ENCODE measurements at regions not wholly inside any gene's neighbourhood (a gene's known extent, or its start where the extent isn't known, plus 50 kb on each side); places are given as distances from the start of the nearest gene placed in this dataset.

GRCh38 chr12:83769151-83769550 is 1082.4 kb downstream of the TMTC2 start:
- ATAC-seq (ENCODE audit: low read depth) (no peak), DNase-seq (no peak)
- Histone ChIP-seq H2BK120ac (ENCODE audit: low read depth, low read length) (no peak overlapping the region), H3K56ac (ENCODE audit: extremely low read depth, insufficient read depth, low read length) (no peak overlapping the region), H3K27me3 (ENCODE audit: control insufficient read depth, insufficient read depth, low read length) (no peaks in the 10 kb centered on the region), H3K4ac (ENCODE audit: low read depth, low read length) (no peak overlapping the region), H4K5ac (ENCODE audit: low read depth, low read length) (no peak overlapping the region), H3K4me2 (ENCODE audit: low read depth, low read length) (no peak overlapping the region), H3K9me3 (ENCODE audit: control insufficient read depth, insufficient read depth, low read length) (peaks cover 3% of the 10 kb centered on the region; the same call in 1 of the 2 replicates), H2AK9ac (replicated peaks; ENCODE audit: low read depth, low read length, poor library complexity) (no peak overlapping the region), H4K8ac (ENCODE audit: low read depth in 2 of 2, low read length in 2 of 2) (no peak overlapping the region), H3K36me3 (ENCODE audit: control insufficient read depth, insufficient read depth, low read length) (no peaks in the 10 kb centered on the region), H3K14ac (replicated peaks; ENCODE audit: low read depth, low read length) (no peak overlapping the region), H3K9ac (ENCODE audit: low read depth, low read length) (no peak overlapping the region), H3K9me1 (ENCODE audit: insufficient read depth, low read length) (no peaks in the 10 kb centered on the region), H2AFZ (replicated peaks; ENCODE audit: low read length, poor library complexity) (no peak overlapping the region), H4K91ac (ENCODE audit: insufficient read depth, low read depth, low read length) (no peak overlapping the region), H3K79me1 (ENCODE audit: low read depth in 1 of 2, low read length in 2 of 2) (no peaks in the 10 kb centered on the region), H3K4me1 (ENCODE audit: control insufficient read depth, insufficient read depth, low read length) (no peaks in the 10 kb centered on the region), H2AK5ac (ENCODE audit: low read depth, low read length) (no peak overlapping the region), H3K27ac (ENCODE audit: insufficient read depth, low read length) (no peak overlapping the region), H2BK20ac (ENCODE audit: low read depth, low read length) (no peak overlapping the region), H2BK15ac (ENCODE audit: low read depth, low read length) (no peak overlapping the region), H3K23ac (ENCODE audit: low read depth, low read length) (no peak overlapping the region), H3K18ac (ENCODE audit: low read depth, low read length) (no peak overlapping the region), H4K20me1 (ENCODE audit: insufficient read depth, low read length) (no peaks in the 10 kb centered on the region), H2BK5ac (ENCODE audit: low read depth, low read length, poor library complexity, severe bottlenecking) (no peak overlapping the region), H3K4me3 (ENCODE audit: insufficient read depth, low read depth, low read length) (no peak overlapping the region)
- no peak for TF ChIP-seq FOS (IDR thresholded peaks at IDR 0.05; ENCODE audit: low read depth, low read length)
- TF ChIP-seq CHD1 (IDR thresholded peaks at IDR 0.05; ENCODE audit: low read depth, low read length): no peak
- no peak for TF ChIP-seq POLR2A (IDR thresholded peaks at IDR 0.05; ENCODE audit: low read depth, low read length)
- no peak for TF ChIP-seq MXI1 (IDR thresholded peaks at IDR 0.05; ENCODE audit: borderline replicate concordance, low read depth, low read length)
- TF ChIP-seq RAD21 (IDR thresholded peaks at IDR 0.05; ENCODE audit: low read length): no peak
- TF ChIP-seq CEBPB (IDR thresholded peaks at IDR 0.05; ENCODE audit: low read depth, low read length): no peak
- no peak for TF ChIP-seq USF2 (IDR thresholded peaks at IDR 0.05; ENCODE audit: low read depth, low read length)
- TF ChIP-seq ELK1 (IDR thresholded peaks at IDR 0.05; ENCODE audit: borderline replicate concordance, low read depth, low read length): no peak
- TF ChIP-seq RCOR1 (IDR thresholded peaks at IDR 0.05; ENCODE audit: insufficient replicate concordance, low read length): no peak
- TF ChIP-seq RFX5 (IDR thresholded peaks at IDR 0.05; ENCODE audit: low read depth, low read length): no peak
- TF ChIP-seq MAZ (IDR thresholded peaks at IDR 0.05; ENCODE audit: borderline replicate concordance, low read depth, low read length): no peak
- TF ChIP-seq SMC3 (IDR thresholded peaks at IDR 0.05; ENCODE audit: low read depth, low read length): no peak
- no peak for TF ChIP-seq BHLHE40 (IDR thresholded peaks at IDR 0.05; ENCODE audit: low read depth, low read length)
- no peak for TF ChIP-seq MAFK (IDR thresholded peaks at IDR 0.05; ENCODE audit: low read depth, low read length)
- no peak for TF ChIP-seq NFE2L2 (IDR thresholded peaks at IDR 0.05; ENCODE audit: low read depth, low read length)
- TF ChIP-seq CTCF (conservative IDR thresholded peaks at IDR 0.05; ENCODE audit: low read depth, low read length): no peak
- intact Hi-C loops (cut with micrococcal nuclease): no loop called here
- ChIA-PET CTCF (no interaction called here), POLR2A (ENCODE audit: unreplicated experiment) (no interaction called here)
- dilution Hi-C loops (cut with HindIII; ENCODE audit: low sequenced_read_pairs, unreplicated experiment): no loop called here
- no CpG with 5 or more reads among the region's 3 CpGs for WGBS, 2 experiments (ENCODE audit: extremely low coverage in 2 of 2, insufficient read length in 1 of 2)
- no TSS peak for BruUV-seq (replicated peaks)
- in situ Hi-C loops (cut with MboI; ENCODE audit: low sequenced_read_pairs): no loop called here

Data from IMR-90 (cell line).